ENCODE measurements at regions not wholly inside any gene's neighbourhood (a gene's known extent, or its start where the extent isn't known, plus 50 kb on each side); places are given as distances from the start of the nearest gene placed in this dataset.

DNA sequence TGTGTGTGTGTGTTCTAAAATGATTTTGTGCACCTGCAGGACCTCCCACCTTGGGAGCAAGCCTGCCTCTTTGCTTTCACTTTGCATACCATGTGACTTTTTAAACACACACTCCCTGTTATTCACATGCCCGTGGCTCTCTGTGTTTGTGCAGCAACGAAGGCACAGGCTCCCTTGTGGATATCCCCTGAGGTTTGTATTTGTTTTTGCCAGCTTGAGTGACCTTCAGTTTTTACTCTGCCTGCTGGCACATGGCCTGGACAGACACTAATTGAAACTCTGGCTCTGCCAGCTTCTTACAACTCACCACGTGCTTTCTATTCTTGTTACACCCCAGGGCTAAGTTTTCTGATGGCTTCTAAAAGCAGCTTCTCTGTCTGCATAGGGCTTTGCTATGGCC lies 885.8 kb downstream of the SH3BGRL start:
- no peak for DNase-seq

DNA sequence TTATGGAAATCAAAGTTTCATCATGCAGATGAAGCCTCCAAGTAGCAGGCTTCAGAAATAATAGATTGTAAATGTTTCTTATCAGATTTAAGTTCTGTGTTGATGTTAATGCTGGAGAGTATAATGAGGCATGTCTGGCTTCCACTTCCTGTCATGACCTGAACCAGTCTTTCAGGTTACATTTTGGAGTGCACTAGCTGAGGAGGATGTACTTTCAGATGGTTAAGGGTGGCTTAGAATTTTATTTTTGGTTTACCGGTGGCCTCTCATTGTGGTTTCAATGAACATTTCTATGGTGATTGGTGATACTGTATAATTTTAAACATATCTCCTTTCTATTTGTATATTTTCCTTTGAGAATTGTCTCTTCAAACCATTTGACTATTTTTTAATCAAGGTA lies 890.4 kb downstream of the SH3BGRL start:
- DNase-seq: peak; percentile 3

DNA sequence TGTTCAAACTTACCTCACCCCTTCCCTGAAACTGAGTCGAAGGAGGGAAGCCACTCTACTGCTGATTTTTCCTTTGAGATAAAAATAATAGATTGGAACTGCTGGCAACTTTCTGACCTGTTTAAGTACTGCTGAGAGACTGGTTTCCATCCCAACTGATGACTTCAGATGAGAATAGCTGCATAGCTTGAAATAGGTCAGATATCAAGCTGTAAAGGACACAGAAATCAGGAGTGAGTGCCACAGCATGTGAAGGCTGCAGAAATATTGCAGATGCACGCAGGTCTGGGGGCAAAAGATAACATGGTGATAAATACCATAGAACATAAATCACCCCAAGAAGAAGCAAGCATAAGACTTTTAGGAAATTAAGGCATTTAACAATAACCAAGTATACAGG lies 923.2 kb downstream of the SH3BGRL start:
- no peak for DNase-seq

- DNase-seq: peak; percentile 39
Measured at GRCh38 chrX:82127228-82128123, 925.6 kb downstream of the SH3BGRL start.

DNA sequence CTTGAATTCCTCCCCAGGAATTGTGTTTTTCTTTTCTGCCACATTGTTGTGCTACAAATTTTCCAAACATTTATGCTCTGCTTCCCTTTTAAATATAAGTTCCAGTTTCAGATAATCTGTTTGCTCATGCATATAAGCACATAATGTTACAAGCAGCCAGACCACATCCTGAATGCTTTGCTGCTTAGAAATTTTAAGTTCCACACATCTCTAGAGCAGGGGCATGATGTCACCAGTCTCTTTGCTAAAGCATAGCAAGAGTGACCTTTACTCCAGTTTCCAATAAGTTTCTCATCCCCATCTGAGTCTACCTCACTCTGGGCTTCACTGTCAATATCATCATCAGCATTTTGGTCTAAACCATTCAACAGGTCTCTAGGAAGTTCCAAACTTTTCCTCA lies 932.5 kb downstream of the SH3BGRL start:
- DNase-seq: no peak

DNA sequence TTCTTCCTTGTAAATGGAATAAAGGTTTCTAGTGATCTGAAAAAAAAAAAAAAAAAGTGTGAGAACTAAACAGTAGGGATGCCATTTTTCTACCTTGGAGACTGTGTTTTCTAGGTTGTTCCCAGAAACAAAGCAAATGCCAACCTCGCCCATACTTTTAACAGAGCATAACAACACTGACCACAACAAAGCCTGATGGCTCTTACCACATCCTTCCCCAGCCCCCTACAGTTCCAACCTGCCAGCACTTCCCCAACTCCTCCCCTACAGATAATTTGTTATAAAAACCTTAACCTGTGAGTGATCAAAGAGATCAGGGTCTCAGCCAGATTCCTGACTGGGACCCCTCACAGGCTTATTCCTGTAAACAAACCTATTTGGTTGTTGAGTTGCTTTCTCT lies 940.0 kb downstream of the SH3BGRL start:
- peak; percentile 35 for DNase-seq

GRCh38 chrX:82161195-82161594 lies 959.3 kb downstream of the SH3BGRL start:
- no peak for DNase-seq

DNA sequence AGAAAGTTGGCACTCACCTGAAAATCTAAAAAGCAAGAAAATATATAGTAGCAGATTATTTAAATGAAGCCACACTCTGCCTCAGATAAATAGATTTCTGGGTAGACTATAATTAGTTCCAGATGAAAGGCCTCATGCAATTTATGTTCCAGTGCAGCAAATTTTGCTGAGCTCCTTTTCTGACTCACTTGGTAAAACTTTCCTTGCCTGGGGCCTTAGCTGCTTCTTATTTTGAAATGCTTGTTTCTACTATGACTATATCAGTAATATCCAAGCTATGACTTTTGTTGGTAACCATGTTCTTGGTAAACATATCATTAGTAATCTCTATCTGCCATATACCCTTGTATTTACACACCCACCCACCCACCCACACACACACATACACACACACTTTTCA lies 961.8 kb downstream of the SH3BGRL start:
- DNase-seq: no peak

DNA sequence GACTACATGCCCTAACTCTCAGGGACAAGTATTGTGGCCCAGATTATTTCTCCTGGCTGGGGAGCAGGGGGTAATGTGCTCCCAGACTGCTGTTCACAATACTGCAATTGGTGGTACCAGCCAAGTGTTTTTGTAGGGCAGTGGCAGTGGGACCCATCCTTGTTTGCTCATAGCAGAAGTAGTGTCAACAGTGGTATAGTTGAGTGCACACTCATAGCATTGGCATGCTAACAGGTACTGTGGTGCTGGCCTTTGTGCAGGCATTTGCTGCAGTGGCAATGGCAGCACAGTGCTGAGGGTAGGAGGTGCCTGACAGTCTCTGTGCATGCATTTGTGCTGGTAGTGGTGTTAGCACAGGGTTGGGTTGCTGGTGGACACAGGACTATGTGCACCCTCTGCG lies 995.0 kb downstream of the SH3BGRL start:
- no peak for DNase-seq

- no peak for DNase-seq
Measured at GRCh38 chrX:82208975-82209374, 1007.1 kb downstream of the SH3BGRL start.

DNA sequence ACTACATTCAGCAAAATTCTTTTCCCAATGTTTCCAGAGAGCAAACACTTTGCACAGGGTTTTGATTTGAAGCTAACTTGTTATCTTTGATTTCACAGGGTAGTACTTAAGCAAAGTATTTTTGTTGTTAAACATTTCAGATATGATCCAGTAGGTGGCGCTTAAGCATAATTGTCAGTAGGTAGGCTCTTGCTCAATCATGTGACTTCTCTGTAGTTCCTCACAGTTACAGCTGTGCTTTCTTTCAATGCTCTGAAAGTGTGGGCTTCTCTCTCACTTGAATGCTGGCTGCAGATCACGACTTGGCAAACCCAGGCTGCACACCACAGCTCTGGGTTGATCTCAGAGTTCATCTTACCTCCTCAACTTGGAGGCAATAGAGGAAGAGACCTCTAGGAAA lies 1016.5 kb downstream of the SH3BGRL start:
- DNase-seq: peak; percentile 17

DNA sequence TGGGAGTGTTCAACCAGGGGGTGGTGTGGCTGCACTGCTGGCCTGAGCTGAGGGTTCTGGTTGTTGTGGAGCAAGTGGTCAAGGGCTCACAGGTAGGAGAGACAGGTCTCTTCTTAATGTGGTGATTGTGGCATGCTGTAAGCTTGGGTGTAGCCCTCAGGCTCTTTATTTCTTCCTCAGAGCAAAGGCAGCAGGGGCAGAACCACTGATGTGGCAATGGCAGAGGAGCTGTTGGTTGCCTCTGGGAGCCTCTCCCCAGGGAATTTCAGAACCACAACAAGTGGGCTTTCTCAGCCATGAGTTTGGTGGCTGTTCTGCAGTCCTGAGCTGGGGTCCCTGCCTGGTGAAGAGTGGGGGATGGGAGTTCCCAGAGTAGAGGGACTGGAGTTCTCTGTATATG lies 1017.2 kb downstream of the SH3BGRL start:
- DNase-seq: no peak

GRCh38 chrX:82224961-82225360 lies 1023.1 kb downstream of the SH3BGRL start:
- no peak for DNase-seq

DNA sequence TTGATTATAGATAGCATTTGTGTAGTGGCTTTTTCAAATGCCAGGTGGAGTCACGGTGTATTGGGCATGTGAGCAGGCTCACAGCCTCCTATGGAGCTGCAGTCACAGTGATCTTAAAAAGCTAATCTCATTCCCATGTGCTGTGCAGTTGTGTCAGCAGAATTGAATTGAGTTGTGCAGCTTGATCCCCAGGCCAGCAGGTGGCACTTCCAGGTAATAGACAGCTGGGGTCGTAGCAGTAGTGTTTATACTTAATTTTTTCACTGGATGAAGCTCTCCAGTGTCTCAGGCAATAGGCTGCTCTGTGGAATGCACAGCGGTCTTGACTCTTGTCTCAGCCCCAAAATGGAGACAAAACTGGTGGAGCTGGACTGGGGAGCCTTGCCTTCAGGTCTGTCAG lies 1028.1 kb downstream of the SH3BGRL start:
- no peak for DNase-seq

- no peak for DNase-seq
Measured at GRCh38 chrX:82232679-82233078, 1030.8 kb downstream of the SH3BGRL start.

GRCh38 chrX:82237328-82237727 lies 1035.4 kb downstream of the SH3BGRL start:
- no peak for DNase-seq

All from CD4-positive, alpha-beta T cell treated with Interleukin-4 for 4 hours (primary cell).